HCEC 1CT (cell line): ENCODE measurements at regions not wholly inside any gene's neighbourhood (a gene's known extent, or its start where the extent isn't known, plus 50 kb on each side); places are given as distances from the start of the nearest gene placed in this dataset.

Source experiments
- DNase-seq: peaks from one replicate; pipeline ENCODE4 v3.0.0-alpha.2; 2017

GRCh38 chr6:126608681-126609080, 268.8 kb downstream of the CENPW start:
- no peak for DNase-seq

- no peak for DNase-seq
These were observed 275.0 kb downstream of the CENPW start for GRCh38 chr6:126614642-126615504.

- no peak for DNase-seq
These were observed 277.0 kb downstream of the CENPW start for GRCh38 chr6:126616866-126617265.

GRCh38 chr6:126618639-126619343, 278.9 kb downstream of the CENPW start:
- DNase-seq: no peak

- no peak for DNase-seq
These were observed 280.8 kb downstream of the CENPW start for GRCh38 chr6:126620719-126621118.

GRCh38 chr6:126625019-126625418, 285.1 kb downstream of the CENPW start:
- peak; percentile 30 for DNase-seq

- no peak for DNase-seq
These were observed 288.2 kb downstream of the CENPW start for GRCh38 chr6:126628125-126628524.

GRCh38 chr6:126631363-126631762, 291.4 kb downstream of the CENPW start:
- peak; percentile 79 for DNase-seq

- peak; percentile 13 for DNase-seq
These were observed 292.4 kb downstream of the CENPW start for GRCh38 chr6:126632271-126632670.

GRCh38 chr6:126633373-126633772, 293.5 kb downstream of the CENPW start:
- no peak for DNase-seq

GRCh38 chr6:126640356-126640755, 300.4 kb downstream of the CENPW start:
- DNase-seq: no peak

- DNase-seq: no peak
These were observed 301.0 kb downstream of the CENPW start for GRCh38 chr6:126640921-126641320.

- no peak for DNase-seq
These were observed 301.7 kb downstream of the CENPW start for GRCh38 chr6:126641641-126642040.

GRCh38 chr6:126643352-126643751, 303.4 kb downstream of the CENPW start:
- DNase-seq: no peak

GRCh38 chr6:126650931-126651330, 311.0 kb downstream of the CENPW start:
- peak; percentile 42 for DNase-seq

GRCh38 chr6:126657561-126658175, 317.8 kb downstream of the CENPW start:
- DNase-seq: peak; percentile 59

GRCh38 chr6:126660376-126660775, 320.5 kb downstream of the CENPW start:
- DNase-seq: no peak

GRCh38 chr6:126661646-126662045, 321.7 kb downstream of the CENPW start:
- DNase-seq: peak; percentile 97

GRCh38 chr6:126662966-126663365, 323.1 kb downstream of the CENPW start:
- peak; percentile 50 for DNase-seq

- DNase-seq: no peak
These were observed 324.4 kb downstream of the CENPW start for GRCh38 chr6:126664271-126664670.

GRCh38 chr6:126665551-126665950, 325.6 kb downstream of the CENPW start:
- no peak for DNase-seq

GRCh38 chr6:126667071-126667470, 327.2 kb downstream of the CENPW start:
- DNase-seq: no peak

- DNase-seq: no peak
These were observed 327.8 kb downstream of the CENPW start for GRCh38 chr6:126667728-126668127.

GRCh38 chr6:126672649-126673048, 332.7 kb downstream of the CENPW start:
- peak; percentile 7 for DNase-seq
